Right atrium auricular region (tissue), 2 donors: ENCODE measurements at regions not wholly inside any gene's neighbourhood (a gene's known extent, or its start where the extent isn't known, plus 50 kb on each side); places are given as distances from the start of the nearest gene placed in this dataset.

Experiments
- DNase-seq: peaks from one replicate; pipeline ENCODE4 v3.0.0-alpha.2; 2019; ENCODE audit warnings: low spot score
- H3K27ac ChIP-seq, 2 donors: fragments of 200-600 bp; sonication (generic); 1 replicate in 1 of 2; 2 replicates in 1 of 2; pipeline ENCODE4 v1.5.1; 2016 to 2019
- H3K27me3 ChIP-seq, 2 donors: fragments of 200-600 bp; sonication (generic); one replicate each; pipeline versions ENCODE4 v1.5.1 to v1.6.0; 2017 to 2019
- H3K36me3 ChIP-seq: fragments of 200-600 bp; sonication (generic); one replicate; pipeline ENCODE4 v1.5.1; 2016
- H3K4me1 ChIP-seq, 2 donors: fragments of 200-600 bp; sonication (generic); one replicate each; pipeline versions ENCODE4 v1.5.1 to v1.6.0; 2017 to 2019
- H3K4me3 ChIP-seq, 2 donors: fragments of 200-600 bp; sonication (generic); 1 replicate in 1 of 2; 2 replicates in 1 of 2; pipeline ENCODE4 v1.5.1; 2017 to 2019; ENCODE audit warnings: mild to moderate bottlenecking in 1 of 2, moderate library complexity in 1 of 2
- H3K9me3 ChIP-seq, 2 donors: fragments of 200-600 bp; sonication (generic); one replicate each; pipeline ENCODE4 v1.5.1; 2019
- CTCF ChIP-seq, 2 donors: fragments of 200-600 bp; sonication (generic); IDR thresholded peaks; one replicate each; pipeline ENCODE4 v1.5.1; 2019; ENCODE audit warnings: antibody characterized with exemption in 2 of 2

- no peaks in the 10 kb centered on the region for H3K36me3 ChIP-seq
- H3K4me3 ChIP-seq, result no peak overlapping the region
- no peaks in the 10 kb centered on the region for H3K4me1 ChIP-seq
- no peak overlapping the region for H3K27ac ChIP-seq
- no peaks in the 10 kb centered on the region for H3K9me3 ChIP-seq
- DNase-seq, result no peak
- H3K27me3 ChIP-seq, result no peaks in the 10 kb centered on the region
- TF ChIP-seq CTCF (IDR thresholded peaks at IDR 0.05), result no peak
These were observed 925.9 kb downstream of the IGSF11 start for GRCh38 chr3:118108769-118109168.

- no peak for DNase-seq
- Histone ChIP-seq H3K4me3 (no peak overlapping the region), H3K36me3 (no peaks in the 10 kb centered on the region), H3K27me3 (no peaks in the 10 kb centered on the region), H3K27ac (no peak overlapping the region), H3K9me3 (no peaks in the 10 kb centered on the region), H3K4me1 (no peaks in the 10 kb centered on the region)
- TF ChIP-seq CTCF (IDR thresholded peaks at IDR 0.05), result no peak
These were observed 924.4 kb downstream of the IGSF11 start for GRCh38 chr3:118110211-118110610.

- DNase-seq, result no peak
- no peaks in the 10 kb centered on the region for H3K4me1 ChIP-seq
- H3K36me3 ChIP-seq, result no peaks in the 10 kb centered on the region
- no peak overlapping the region for H3K4me3 ChIP-seq
- no peaks in the 10 kb centered on the region for H3K27me3 ChIP-seq
- TF ChIP-seq CTCF (IDR thresholded peaks at IDR 0.05), result no peak
- H3K9me3 ChIP-seq, result no peaks in the 10 kb centered on the region
- no peak overlapping the region for H3K27ac ChIP-seq
These were observed 917.7 kb downstream of the IGSF11 start for GRCh38 chr3:118116991-118117390.

GRCh38 chr3:118126751-118127150 lies 907.9 kb downstream of the IGSF11 start:
- Histone ChIP-seq H3K4me1 (no peaks in the 10 kb centered on the region), H3K4me3 (no peak overlapping the region), H3K27ac (no peak overlapping the region), H3K27me3 (no peaks in the 10 kb centered on the region), H3K36me3 (no peaks in the 10 kb centered on the region), H3K9me3 (no peaks in the 10 kb centered on the region)
- DNase-seq, result no peak
- no peak for TF ChIP-seq CTCF (IDR thresholded peaks at IDR 0.05)

GRCh38 chr3:118127992-118128391 lies 906.7 kb downstream of the IGSF11 start:
- no peak for TF ChIP-seq CTCF (IDR thresholded peaks at IDR 0.05)
- no peak overlapping the region for H3K4me3 ChIP-seq
- H3K27me3 ChIP-seq, result no peaks in the 10 kb centered on the region
- no peak overlapping the region for H3K27ac ChIP-seq
- no peaks in the 10 kb centered on the region for H3K36me3 ChIP-seq
- H3K9me3 ChIP-seq, result no peaks in the 10 kb centered on the region
- DNase-seq, result no peak
- H3K4me1 ChIP-seq, result no peaks in the 10 kb centered on the region

- Histone ChIP-seq H3K27ac (no peak overlapping the region), H3K4me3 (no peak overlapping the region), H3K27me3 (no peaks in the 10 kb centered on the region), H3K36me3 (no peaks in the 10 kb centered on the region), H3K9me3 (no peaks in the 10 kb centered on the region), H3K4me1 (no peaks in the 10 kb centered on the region)
- DNase-seq, result no peak
- no peak for TF ChIP-seq CTCF (IDR thresholded peaks at IDR 0.05)
These were observed 905.8 kb downstream of the IGSF11 start for GRCh38 chr3:118128886-118129285.
